ENCODE measurements at regions not wholly inside any gene's neighbourhood (a gene's known extent, or its start where the extent isn't known, plus 50 kb on each side); places are given as distances from the start of the nearest gene placed in this dataset.

DNA sequence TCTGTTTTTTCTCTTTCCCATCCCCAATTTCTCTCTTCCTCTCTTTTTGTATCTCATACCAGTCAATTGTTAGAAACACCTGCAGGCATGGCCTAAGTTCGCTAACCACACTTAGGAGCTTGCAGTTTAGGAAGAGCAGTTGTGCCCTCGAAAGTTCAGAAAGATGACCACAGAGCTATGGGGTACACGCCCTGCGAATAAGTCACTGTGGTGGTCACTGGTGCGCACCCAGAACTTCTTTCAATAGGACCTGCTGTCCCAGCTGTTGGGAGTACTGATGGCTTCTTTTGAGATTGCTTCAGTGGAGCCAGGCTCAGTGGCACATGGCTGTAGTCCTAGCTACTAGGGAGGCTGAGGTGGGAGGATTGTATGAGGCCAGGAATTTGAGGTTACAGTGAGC lies 362.8 kb upstream of the TMTC1 start:
- TF ChIP-seq, protein P1, sequence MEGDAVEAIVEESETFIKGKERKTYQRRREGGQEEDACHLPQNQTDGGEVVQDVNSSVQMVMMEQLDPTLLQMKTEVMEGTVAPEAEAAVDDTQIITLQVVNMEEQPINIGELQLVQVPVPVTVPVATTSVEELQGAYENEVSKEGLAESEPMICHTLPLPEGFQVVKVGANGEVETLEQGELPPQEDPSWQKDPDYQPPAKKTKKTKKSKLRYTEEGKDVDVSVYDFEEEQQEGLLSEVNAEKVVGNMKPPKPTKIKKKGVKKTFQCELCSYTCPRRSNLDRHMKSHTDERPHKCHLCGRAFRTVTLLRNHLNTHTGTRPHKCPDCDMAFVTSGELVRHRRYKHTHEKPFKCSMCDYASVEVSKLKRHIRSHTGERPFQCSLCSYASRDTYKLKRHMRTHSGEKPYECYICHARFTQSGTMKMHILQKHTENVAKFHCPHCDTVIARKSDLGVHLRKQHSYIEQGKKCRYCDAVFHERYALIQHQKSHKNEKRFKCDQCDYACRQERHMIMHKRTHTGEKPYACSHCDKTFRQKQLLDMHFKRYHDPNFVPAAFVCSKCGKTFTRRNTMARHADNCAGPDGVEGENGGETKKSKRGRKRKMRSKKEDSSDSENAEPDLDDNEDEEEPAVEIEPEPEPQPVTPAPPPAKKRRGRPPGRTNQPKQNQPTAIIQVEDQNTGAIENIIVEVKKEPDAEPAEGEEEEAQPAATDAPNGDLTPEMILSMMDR (IDR thresholded peaks at IDR 0.05; ENCODE audit: low read depth, low read length, missing input control) = no peak
- TF ChIP-seq GABPA (IDR thresholded peaks at IDR 0.05 in 1 of 2, conservative IDR thresholded peaks at IDR 0.05 in 1 of 2) (no peak), TAF1 (conservative IDR thresholded peaks at IDR 0.05) (no peak)
- TF ChIP-seq, protein P2, sequence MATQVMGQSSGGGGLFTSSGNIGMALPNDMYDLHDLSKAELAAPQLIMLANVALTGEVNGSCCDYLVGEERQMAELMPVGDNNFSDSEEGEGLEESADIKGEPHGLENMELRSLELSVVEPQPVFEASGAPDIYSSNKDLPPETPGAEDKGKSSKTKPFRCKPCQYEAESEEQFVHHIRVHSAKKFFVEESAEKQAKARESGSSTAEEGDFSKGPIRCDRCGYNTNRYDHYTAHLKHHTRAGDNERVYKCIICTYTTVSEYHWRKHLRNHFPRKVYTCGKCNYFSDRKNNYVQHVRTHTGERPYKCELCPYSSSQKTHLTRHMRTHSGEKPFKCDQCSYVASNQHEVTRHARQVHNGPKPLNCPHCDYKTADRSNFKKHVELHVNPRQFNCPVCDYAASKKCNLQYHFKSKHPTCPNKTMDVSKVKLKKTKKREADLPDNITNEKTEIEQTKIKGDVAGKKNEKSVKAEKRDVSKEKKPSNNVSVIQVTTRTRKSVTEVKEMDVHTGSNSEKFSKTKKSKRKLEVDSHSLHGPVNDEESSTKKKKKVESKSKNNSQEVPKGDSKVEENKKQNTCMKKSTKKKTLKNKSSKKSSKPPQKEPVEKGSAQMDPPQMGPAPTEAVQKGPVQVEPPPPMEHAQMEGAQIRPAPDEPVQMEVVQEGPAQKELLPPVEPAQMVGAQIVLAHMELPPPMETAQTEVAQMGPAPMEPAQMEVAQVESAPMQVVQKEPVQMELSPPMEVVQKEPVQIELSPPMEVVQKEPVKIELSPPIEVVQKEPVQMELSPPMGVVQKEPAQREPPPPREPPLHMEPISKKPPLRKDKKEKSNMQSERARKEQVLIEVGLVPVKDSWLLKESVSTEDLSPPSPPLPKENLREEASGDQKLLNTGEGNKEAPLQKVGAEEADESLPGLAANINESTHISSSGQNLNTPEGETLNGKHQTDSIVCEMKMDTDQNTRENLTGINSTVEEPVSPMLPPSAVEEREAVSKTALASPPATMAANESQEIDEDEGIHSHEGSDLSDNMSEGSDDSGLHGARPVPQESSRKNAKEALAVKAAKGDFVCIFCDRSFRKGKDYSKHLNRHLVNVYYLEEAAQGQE (IDR thresholded peaks at IDR 0.05) = no peak
- TF ChIP-seq, protein P3, sequence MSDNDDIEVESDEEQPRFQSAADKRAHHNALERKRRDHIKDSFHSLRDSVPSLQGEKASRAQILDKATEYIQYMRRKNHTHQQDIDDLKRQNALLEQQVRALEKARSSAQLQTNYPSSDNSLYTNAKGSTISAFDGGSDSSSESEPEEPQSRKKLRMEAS (IDR thresholded peaks at IDR 0.05) = no peak
